ENCODE measurements at regions not wholly inside any gene's neighbourhood (a gene's known extent, or its start where the extent isn't known, plus 50 kb on each side); places are given as distances from the start of the nearest gene placed in this dataset.

DNA sequence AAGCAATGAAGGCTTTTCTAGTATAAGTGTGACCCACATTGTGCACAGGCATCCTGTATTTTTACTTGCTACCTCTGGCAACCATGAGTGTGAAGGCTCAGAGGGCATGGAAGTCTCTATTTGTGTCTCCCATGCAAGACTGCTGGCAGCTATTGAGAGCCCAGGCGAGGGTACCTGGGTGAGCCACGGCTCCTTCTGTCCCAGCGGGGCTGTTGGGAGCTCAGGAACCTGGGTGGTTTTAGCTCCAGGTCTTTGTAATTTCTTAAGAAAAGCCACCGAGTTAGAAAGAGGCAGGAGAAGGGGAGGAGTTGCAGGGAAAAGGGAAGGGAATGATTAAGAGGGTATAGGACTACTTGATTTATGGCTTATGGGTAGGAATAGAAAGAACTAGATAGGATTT is 190.4 kb upstream of the SOX1 start:
- H3K27ac ChIP-seq = no peak overlapping the region
- in situ Hi-C loops (cut with MboI; ENCODE audit: low sequenced_read_pairs in 4 of 4) (no loop called here), intact Hi-C loops (cut with DNase I; ENCODE audit: low total_unique reads) (no loop called here)
- no peaks in the 10 kb centered on the region for H3K9me3 ChIP-seq
- no peaks in the 10 kb centered on the region for H3K36me3 ChIP-seq
- H3K27me3 ChIP-seq = no peaks in the 10 kb centered on the region
- TF ChIP-seq, protein P1, sequence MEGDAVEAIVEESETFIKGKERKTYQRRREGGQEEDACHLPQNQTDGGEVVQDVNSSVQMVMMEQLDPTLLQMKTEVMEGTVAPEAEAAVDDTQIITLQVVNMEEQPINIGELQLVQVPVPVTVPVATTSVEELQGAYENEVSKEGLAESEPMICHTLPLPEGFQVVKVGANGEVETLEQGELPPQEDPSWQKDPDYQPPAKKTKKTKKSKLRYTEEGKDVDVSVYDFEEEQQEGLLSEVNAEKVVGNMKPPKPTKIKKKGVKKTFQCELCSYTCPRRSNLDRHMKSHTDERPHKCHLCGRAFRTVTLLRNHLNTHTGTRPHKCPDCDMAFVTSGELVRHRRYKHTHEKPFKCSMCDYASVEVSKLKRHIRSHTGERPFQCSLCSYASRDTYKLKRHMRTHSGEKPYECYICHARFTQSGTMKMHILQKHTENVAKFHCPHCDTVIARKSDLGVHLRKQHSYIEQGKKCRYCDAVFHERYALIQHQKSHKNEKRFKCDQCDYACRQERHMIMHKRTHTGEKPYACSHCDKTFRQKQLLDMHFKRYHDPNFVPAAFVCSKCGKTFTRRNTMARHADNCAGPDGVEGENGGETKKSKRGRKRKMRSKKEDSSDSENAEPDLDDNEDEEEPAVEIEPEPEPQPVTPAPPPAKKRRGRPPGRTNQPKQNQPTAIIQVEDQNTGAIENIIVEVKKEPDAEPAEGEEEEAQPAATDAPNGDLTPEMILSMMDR (IDR thresholded peaks at IDR 0.05 in 4 of 5, conservative IDR thresholded peaks at IDR 0.05 in 1 of 5) = no peak
- no peak for TF ChIP-seq POLR2A (IDR thresholded peaks at IDR 0.05)
- no peak for ATAC-seq
- DNase-seq = no peak
- no peak overlapping the region for H3K4me3 ChIP-seq
- H3K4me1 ChIP-seq = no peaks in the 10 kb centered on the region

DNA sequence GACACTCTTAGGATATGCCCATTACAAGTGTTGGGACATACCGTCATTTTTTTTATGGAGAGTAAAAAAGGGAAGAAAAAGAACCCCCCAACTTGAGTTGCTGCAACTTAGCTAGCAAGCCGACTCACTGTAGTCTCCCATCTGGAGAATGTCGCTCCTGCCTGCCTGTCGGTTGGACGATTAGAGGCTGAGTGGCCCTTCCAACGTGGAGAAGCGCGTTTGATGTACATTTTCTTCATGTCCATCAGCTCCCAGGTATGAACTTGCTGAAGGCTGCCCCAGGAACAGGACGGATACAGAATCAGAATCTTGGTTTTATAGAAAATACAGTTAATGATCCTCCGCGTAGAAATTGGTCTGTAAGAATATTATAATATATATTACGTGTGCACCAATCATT is 189.0 kb upstream of the SOX1 start:
- Histone ChIP-seq H3K9me3 (no peaks in the 10 kb centered on the region), H3K4me3 (no peak overlapping the region), H3K27me3 (no peaks in the 10 kb centered on the region), H3K4me1 (no peaks in the 10 kb centered on the region), H3K36me3 (no peaks in the 10 kb centered on the region), H3K27ac (no peak overlapping the region)
- intact Hi-C loops (cut with DNase I; ENCODE audit: low total_unique reads) = no loop called here
- DNase-seq (no peak), ATAC-seq (no peak)
- in situ Hi-C loops (cut with MboI; ENCODE audit: low sequenced_read_pairs in 4 of 4) = no loop called here
- TF ChIP-seq, protein P1 (IDR thresholded peaks at IDR 0.05 in 4 of 5, conservative IDR thresholded peaks at IDR 0.05 in 1 of 5) = no peak
- no peak for TF ChIP-seq POLR2A (IDR thresholded peaks at IDR 0.05)

DNA sequence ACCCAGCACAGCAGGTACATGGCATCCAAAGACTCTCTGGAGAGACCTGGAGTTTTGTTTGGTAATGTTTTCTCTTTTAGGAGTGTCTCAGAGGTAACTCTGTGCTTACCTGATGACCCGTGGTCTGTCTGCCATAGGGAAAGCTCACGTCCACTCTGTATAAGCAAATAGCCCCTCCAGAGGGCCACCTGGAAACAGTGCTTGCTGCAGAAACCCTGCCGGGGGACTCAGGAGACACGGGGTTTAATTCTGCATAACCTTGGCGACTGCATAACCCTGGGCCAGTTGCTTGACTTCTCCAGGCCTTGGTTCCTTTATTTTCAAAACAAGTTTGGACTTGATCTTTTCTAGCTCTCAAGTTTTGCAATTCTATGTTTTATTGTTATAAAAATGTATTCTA is 187.2 kb upstream of the SOX1 start:
- TF ChIP-seq POLR2A (IDR thresholded peaks at IDR 0.05) = no peak
- TF ChIP-seq, protein P1 (IDR thresholded peaks at IDR 0.05 in 4 of 5, conservative IDR thresholded peaks at IDR 0.05 in 1 of 5) = no peak
- Histone ChIP-seq H3K9me3 (no peaks in the 10 kb centered on the region), H3K36me3 (no peaks in the 10 kb centered on the region), H3K27me3 (no peaks in the 10 kb centered on the region), H3K27ac (no peak overlapping the region), H3K4me3 (no peak overlapping the region), H3K4me1 (no peaks in the 10 kb centered on the region)
- ATAC-seq (no peak), DNase-seq (no peak)
- in situ Hi-C loops (cut with MboI; ENCODE audit: low sequenced_read_pairs in 4 of 4) (no loop called here), intact Hi-C loops (cut with DNase I; ENCODE audit: low total_unique reads) (no loop called here)

DNA sequence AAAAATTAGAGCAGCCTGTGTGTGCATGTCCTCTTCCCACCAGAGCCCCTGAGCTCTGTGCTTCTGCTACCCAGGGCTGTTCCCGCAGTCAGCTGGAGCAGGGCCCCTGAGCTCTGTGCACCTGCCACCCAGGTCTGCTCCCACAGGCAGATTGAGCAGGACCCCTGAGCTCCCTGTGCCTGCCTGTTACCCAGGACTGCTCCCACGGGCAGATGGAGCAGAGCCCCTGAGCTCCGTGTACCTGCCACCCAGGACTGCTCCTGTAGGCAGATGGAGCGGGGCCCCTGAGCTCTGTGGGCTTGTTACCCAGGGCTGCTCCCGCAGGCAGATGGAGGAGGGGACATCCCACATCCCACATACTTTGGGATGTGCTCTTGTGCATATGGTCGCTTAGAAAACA is 186.8 kb upstream of the SOX1 start:
- intact Hi-C loops (cut with DNase I; ENCODE audit: low total_unique reads) = no loop called here
- Histone ChIP-seq H3K36me3 (no peaks in the 10 kb centered on the region), H3K27ac (no peak overlapping the region), H3K9me3 (no peaks in the 10 kb centered on the region), H3K27me3 (no peaks in the 10 kb centered on the region), H3K4me3 (no peak overlapping the region), H3K4me1 (no peaks in the 10 kb centered on the region)
- ATAC-seq = no peak
- DNase-seq = no peak
- in situ Hi-C loops (cut with MboI; ENCODE audit: low sequenced_read_pairs in 4 of 4) = no loop called here
- TF ChIP-seq, protein P1 (IDR thresholded peaks at IDR 0.05 in 4 of 5, conservative IDR thresholded peaks at IDR 0.05 in 1 of 5) = no peak
- no peak for TF ChIP-seq POLR2A (IDR thresholded peaks at IDR 0.05)

DNA sequence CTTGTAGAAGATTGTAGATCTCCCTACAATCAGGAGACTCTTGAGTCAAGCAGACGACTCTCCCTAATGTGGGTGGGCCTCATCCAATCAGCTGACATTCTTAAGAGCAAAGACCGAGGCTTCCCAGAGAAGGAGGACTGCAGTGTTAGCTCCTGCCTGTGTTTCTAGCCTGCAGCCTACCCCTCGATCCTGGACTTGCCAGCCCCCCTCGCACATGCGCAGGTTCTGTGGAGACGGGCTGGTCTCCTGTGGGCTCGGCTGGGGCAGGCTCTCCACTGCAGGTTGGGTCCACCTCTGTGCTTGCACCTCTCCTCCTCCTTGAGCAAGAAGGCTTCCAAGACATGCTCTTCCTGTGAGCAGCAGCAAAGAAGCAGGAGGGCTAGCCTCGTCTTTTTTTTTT is 185.2 kb upstream of the SOX1 start:
- Histone ChIP-seq H3K27ac (no peak overlapping the region), H3K4me3 (no peak overlapping the region), H3K4me1 (no peaks in the 10 kb centered on the region), H3K9me3 (no peaks in the 10 kb centered on the region), H3K27me3 (no peaks in the 10 kb centered on the region), H3K36me3 (no peaks in the 10 kb centered on the region)
- no peak for DNase-seq
- in situ Hi-C loops (cut with MboI; ENCODE audit: low sequenced_read_pairs in 4 of 4) = no loop called here
- intact Hi-C loops (cut with DNase I; ENCODE audit: low total_unique reads) = no loop called here
- no peak for ATAC-seq
- no peak for TF ChIP-seq POLR2A (IDR thresholded peaks at IDR 0.05)
- TF ChIP-seq, protein P1 (IDR thresholded peaks at IDR 0.05 in 4 of 5, conservative IDR thresholded peaks at IDR 0.05 in 1 of 5) = no peak

Data from gastrocnemius medialis (tissue), 4 donors.